ENCODE measurements at regions not wholly inside any gene's neighbourhood (a gene's known extent, or its start where the extent isn't known, plus 50 kb on each side); places are given as distances from the start of the nearest gene placed in this dataset.
"Not testable (repeated sequence)": the region's sequence is repeated elsewhere in the genome, so short reads cannot be mapped to it uniquely, and the experiment has no call there.

DNA sequence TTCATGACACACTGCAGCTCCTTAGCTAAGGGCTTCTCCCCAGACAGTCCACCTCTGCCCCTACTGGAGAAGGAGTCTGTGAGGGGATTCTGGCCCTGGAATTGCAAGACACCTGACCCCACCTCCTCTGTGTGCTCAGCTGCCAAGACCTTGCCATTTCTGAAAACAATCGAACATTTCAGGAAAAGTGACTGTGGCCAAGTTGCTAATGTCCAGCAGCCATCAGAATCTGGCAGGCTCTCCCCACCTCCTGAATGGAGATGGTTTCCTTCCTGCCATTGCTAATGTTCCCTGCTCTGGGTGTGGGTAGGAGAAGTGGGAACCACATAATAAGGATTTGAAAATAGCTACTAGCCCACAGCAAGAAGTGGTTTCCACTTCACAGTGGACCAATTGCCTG lies 127.2 kb upstream of the ALX4 start (continued):
- TF ChIP-seq, protein P1, sequence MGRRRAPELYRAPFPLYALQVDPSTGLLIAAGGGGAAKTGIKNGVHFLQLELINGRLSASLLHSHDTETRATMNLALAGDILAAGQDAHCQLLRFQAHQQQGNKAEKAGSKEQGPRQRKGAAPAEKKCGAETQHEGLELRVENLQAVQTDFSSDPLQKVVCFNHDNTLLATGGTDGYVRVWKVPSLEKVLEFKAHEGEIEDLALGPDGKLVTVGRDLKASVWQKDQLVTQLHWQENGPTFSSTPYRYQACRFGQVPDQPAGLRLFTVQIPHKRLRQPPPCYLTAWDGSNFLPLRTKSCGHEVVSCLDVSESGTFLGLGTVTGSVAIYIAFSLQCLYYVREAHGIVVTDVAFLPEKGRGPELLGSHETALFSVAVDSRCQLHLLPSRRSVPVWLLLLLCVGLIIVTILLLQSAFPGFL (CRISPR knock-in tag; IDR thresholded peaks at IDR 0.05; ENCODE audit: borderline replicate concordance): no peak

DNA sequence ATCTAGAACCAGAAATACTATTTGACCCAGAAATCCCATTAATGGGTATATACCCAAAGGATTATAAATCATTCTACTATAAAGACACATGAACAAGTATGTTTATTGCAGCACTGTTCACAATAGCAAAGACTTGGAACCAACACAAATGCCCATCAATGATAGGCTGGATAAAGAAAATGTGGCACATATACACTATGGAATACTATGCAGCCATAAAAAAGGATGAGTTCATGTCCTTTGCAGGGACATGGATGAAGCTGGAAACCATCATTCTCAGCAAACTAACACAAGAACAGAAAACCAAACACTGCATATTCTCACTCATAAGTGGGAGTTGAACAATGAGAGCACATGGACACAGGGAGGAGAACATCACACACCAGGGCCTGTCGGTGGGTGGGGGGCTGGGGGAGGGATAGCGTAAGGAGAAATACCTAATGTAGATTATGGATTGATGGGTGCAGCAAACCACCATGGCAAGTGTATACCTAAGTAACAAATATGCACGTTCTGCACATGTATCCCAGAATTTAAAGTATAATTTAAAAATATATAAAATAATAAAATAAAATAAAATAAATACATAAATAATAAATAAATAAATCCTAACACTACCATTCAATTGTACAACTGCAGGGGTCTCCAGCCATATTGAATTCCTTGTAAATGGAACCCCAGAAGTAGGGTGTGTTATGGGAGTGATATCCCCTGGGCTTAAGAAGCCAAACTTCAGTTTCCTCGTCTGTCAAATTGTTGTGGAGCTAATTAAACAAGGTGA lies 122.4 kb upstream of the CD82 start:
- DNase-seq (ENCODE audit: low spot score); H3K27ac Mint-ChIP-seq; H3K4me3 Mint-ChIP-seq; POLR2A ChIA-PET; H3K36me3 Mint-ChIP-seq; ATAC-seq: not testable (repeated sequence)
- CTCF ChIA-PET: interaction anchor here (0.6 to 1.1 kb wide), 4 partner anchors 15 to 83 kb away, joined by 3 read pairs; no protein-coding TSS in a partner anchor
- TF ChIP-seq GTF2I (CRISPR knock-in tag; conservative IDR thresholded peaks at IDR 0.05): 0 out of 2 replicates have a peak, but pooled peaks have one; percentile 19
- peak; percentile 93 for TF ChIP-seq HMGA2 (CRISPR knock-in tag; IDR thresholded peaks at IDR 0.05)
- peaks cover 25% of the 10 kb centered on the region for H3K9me3 Mint-ChIP-seq
- H3K27me3 Mint-ChIP-seq (ENCODE audit: low read depth): peaks cover 14% of the 10 kb centered on the region
- peaks cover 16% of the 10 kb centered on the region for H3K4me1 Mint-ChIP-seq

DNA sequence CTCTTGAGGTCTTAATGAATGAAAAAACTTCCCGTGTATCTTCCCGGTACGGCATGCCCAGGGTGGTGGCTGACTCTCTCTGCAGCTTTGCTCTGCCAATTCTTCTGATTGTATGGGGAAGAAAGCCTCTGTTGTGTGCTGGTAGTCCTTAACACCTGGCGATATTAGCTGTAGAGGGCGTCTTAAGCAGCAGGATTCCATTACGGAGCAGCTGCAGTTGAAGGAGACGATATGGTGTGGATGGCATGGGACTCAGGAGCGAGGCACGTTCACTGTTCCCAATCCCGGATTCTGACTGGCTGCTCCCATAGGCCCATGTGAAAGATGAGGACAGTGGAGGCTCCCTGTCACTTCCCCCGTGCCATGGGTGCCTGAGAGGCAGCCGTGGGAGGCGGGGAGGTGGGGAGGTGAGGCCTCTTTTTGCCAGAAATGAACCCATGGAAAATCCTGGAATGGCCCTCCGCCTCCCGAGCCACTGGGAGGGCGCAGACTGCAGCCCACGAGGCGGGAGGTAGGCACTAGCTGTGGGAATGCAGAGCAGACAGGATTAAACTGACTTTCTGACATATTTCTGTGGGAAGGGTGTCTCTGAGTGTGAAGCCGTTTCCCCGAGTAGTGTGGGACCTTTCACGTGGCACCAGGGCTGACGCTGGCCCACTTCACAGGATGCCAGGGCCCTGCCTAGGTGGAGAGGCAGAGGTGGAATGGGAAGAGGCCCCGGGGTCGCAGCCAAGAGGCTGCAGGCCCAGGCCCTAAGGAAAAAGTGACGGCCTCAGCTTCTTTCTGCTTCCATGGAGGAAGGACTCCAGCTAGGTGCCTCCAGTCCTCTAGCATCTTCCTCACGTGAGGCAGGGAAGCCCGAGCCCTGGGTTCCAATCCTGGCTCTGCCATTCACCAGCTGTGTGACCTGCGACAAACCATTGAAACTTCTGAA lies 121.4 kb upstream of the CD82 start:
- no peaks in the 10 kb centered on the region for H3K36me3 Mint-ChIP-seq
- ChIA-PET POLR2A (no interaction called here), CTCF (interaction anchor here (0.6 to 1.1 kb wide), 4 partner anchors 16 to 84 kb away, joined by 3 read pairs; no protein-coding TSS in a partner anchor)
- DNase-seq (ENCODE audit: low spot score) (no peak), ATAC-seq (peak; percentile 70)
- H3K27me3 Mint-ChIP-seq (ENCODE audit: low read depth): peaks cover 14% of the 10 kb centered on the region
- TF ChIP-seq, protein P2, sequence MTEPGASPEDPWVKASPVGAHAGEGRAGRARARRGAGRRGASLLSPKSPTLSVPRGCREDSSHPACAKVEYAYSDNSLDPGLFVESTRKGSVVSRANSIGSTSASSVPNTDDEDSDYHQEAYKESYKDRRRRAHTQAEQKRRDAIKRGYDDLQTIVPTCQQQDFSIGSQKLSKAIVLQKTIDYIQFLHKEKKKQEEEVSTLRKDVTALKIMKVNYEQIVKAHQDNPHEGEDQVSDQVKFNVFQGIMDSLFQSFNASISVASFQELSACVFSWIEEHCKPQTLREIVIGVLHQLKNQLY (CRISPR knock-in tag; IDR thresholded peaks at IDR 0.05): no peak
- TF ChIP-seq, protein P3, sequence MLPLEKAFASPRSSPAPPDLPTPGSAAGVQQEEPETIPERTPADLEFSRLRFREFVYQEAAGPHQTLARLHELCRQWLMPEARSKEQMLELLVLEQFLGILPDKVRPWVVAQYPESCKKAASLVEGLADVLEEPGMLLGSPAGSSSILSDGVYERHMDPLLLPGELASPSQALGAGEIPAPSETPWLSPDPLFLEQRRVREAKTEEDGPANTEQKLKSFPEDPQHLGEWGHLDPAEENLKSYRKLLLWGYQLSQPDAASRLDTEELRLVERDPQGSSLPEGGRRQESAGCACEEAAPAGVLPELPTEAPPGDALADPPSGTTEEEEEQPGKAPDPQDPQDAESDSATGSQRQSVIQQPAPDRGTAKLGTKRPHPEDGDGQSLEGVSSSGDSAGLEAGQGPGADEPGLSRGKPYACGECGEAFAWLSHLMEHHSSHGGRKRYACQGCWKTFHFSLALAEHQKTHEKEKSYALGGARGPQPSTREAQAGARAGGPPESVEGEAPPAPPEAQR (CRISPR knock-in tag; IDR thresholded peaks at IDR 0.05): no peak
- no peak for TF ChIP-seq RELA (CRISPR knock-in tag; IDR thresholded peaks at IDR 0.05; ENCODE audit: borderline replicate concordance)
- TF ChIP-seq JAZF1 (CRISPR knock-in tag; IDR thresholded peaks at IDR 0.05): no peak
- no peak for TF ChIP-seq SOX15 (CRISPR knock-in tag; IDR thresholded peaks at IDR 0.05)
- no peak for TF ChIP-seq MYBL2 (CRISPR knock-in tag; IDR thresholded peaks at IDR 0.05)
- TF ChIP-seq, protein P4, sequence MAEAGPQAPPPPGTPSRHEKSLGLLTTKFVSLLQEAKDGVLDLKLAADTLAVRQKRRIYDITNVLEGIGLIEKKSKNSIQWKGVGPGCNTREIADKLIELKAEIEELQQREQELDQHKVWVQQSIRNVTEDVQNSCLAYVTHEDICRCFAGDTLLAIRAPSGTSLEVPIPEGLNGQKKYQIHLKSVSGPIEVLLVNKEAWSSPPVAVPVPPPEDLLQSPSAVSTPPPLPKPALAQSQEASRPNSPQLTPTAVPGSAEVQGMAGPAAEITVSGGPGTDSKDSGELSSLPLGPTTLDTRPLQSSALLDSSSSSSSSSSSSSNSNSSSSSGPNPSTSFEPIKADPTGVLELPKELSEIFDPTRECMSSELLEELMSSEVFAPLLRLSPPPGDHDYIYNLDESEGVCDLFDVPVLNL (CRISPR knock-in tag; IDR thresholded peaks at IDR 0.05; ENCODE audit: borderline replicate concordance, low read depth): no peak
- TF ChIP-seq PRRX2 (CRISPR knock-in tag; IDR thresholded peaks at IDR 0.05): no peak
- TF ChIP-seq ELF4 (CRISPR knock-in tag; IDR thresholded peaks at IDR 0.05; ENCODE audit: low read depth): no peak
- no peak for TF ChIP-seq ZNF138 (CRISPR knock-in tag; conservative IDR thresholded peaks at IDR 0.05)
- TF ChIP-seq, protein P5, sequence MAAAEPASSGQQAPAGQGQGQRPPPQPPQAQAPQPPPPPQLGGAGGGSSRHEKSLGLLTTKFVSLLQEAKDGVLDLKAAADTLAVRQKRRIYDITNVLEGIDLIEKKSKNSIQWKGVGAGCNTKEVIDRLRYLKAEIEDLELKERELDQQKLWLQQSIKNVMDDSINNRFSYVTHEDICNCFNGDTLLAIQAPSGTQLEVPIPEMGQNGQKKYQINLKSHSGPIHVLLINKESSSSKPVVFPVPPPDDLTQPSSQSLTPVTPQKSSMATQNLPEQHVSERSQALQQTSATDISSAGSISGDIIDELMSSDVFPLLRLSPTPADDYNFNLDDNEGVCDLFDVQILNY (CRISPR knock-in tag; IDR thresholded peaks at IDR 0.05): no peak
- TF ChIP-seq MXD4 (CRISPR knock-in tag; IDR thresholded peaks at IDR 0.05; ENCODE audit: borderline replicate concordance): no peak
- no peak for TF ChIP-seq TCF7 (CRISPR knock-in tag; IDR thresholded peaks at IDR 0.05; ENCODE audit: low read depth)
- TF ChIP-seq EMX1 (CRISPR knock-in tag; IDR thresholded peaks at IDR 0.05): no peak
- no peak for TF ChIP-seq CREM (CRISPR knock-in tag; IDR thresholded peaks at IDR 0.05)
- H3K4me1 Mint-ChIP-seq: peaks cover 16% of the 10 kb centered on the region
- H3K27ac Mint-ChIP-seq: no peak overlapping the region
- peaks cover 25% of the 10 kb centered on the region for H3K9me3 Mint-ChIP-seq
- no peak overlapping the region for H3K4me3 Mint-ChIP-seq
